Endothelial cell (in vitro differentiated cells): ENCODE measurements at regions not wholly inside any gene's neighbourhood (a gene's known extent, or its start where the extent isn't known, plus 50 kb on each side); places are given as distances from the start of the nearest gene placed in this dataset.

ENCODE experiments used
- DNase-seq: peaks from one replicate; pipeline ENCODE4 v3.0.0; 2021; ENCODE audit warnings: low spot score
- H3K27ac Mint-ChIP-seq: one replicate; pipeline ENCODE4 v1.8.0; 2021; ENCODE audit warnings: mixed read lengths, inconsistent platforms; ENCODE audit not compliant: unreplicated experiment
- H3K27me3 Mint-ChIP-seq: one replicate; pipeline ENCODE4 v1.8.0; 2021; ENCODE audit warnings: mild to moderate bottlenecking, moderate library complexity, mixed read lengths, inconsistent platforms; ENCODE audit not compliant: unreplicated experiment
- H3K36me3 Mint-ChIP-seq: one replicate; pipeline ENCODE4 v1.8.0; 2021; ENCODE audit warnings: mild to moderate bottlenecking, low read depth, mixed read lengths, inconsistent platforms; ENCODE audit not compliant: unreplicated experiment
- H3K4me1 Mint-ChIP-seq: one replicate; pipeline ENCODE4 v1.8.0; 2021; ENCODE audit warnings: mild to moderate bottlenecking, mixed read lengths, inconsistent platforms; ENCODE audit not compliant: unreplicated experiment
- H3K4me3 Mint-ChIP-seq: one replicate; pipeline ENCODE4 v1.8.0; 2021; ENCODE audit warnings: mild to moderate bottlenecking, mixed read lengths, inconsistent platforms; ENCODE audit not compliant: unreplicated experiment
- H3K9me3 Mint-ChIP-seq: one replicate; pipeline ENCODE4 v1.8.0; 2021; ENCODE audit warnings: mixed read lengths, inconsistent platforms; ENCODE audit not compliant: unreplicated experiment
- CTCF ChIP-seq: fragments of 200-600 bp; sonication (generic); IDR thresholded peaks from one replicate; pipeline ENCODE4 v1.5.0; 2021; ENCODE audit warnings: antibody characterized with exemption; ENCODE audit not compliant: unreplicated experiment

- peaks cover 1% of the 10 kb centered on the region for H3K27me3 Mint-ChIP-seq
- no peaks in the 10 kb centered on the region for H3K9me3 Mint-ChIP-seq
- H3K4me3 Mint-ChIP-seq: no peak overlapping the region
- no peak overlapping the region for H3K27ac Mint-ChIP-seq
- no peaks in the 10 kb centered on the region for H3K4me1 Mint-ChIP-seq
- no peak for DNase-seq
- TF ChIP-seq CTCF: no peak
- H3K36me3 Mint-ChIP-seq: no peaks in the 10 kb centered on the region
Observed at GRCh38 chr7:13581097-13581496, 408.4 kb downstream of the ETV1 start.

- Mint-ChIP-seq H3K4me1 (no peaks in the 10 kb centered on the region), H3K27me3 (peaks cover 4% of the 10 kb centered on the region), H3K27ac (no peak overlapping the region), H3K4me3 (no peak overlapping the region), H3K36me3 (peaks cover 4% of the 10 kb centered on the region), H3K9me3 (no peaks in the 10 kb centered on the region)
- DNase-seq: no peak
- no peak for TF ChIP-seq CTCF
Observed at GRCh38 chr7:13593854-13594253, 395.6 kb downstream of the ETV1 start.

GRCh38 chr7:13602036-13602435, 387.4 kb downstream of the ETV1 start:
- no peak for DNase-seq
- Mint-ChIP-seq H3K9me3 (peaks cover 6% of the 10 kb centered on the region), H3K27ac (no peak overlapping the region), H3K4me1 (no peaks in the 10 kb centered on the region), H3K4me3 (no peak overlapping the region), H3K27me3 (no peaks in the 10 kb centered on the region), H3K36me3 (no peaks in the 10 kb centered on the region)
- TF ChIP-seq CTCF: no peak

GRCh38 chr7:13603016-13603415, 386.4 kb downstream of the ETV1 start:
- Mint-ChIP-seq H3K27ac (no peak overlapping the region), H3K36me3 (no peaks in the 10 kb centered on the region), H3K27me3 (no peaks in the 10 kb centered on the region), H3K4me1 (no peaks in the 10 kb centered on the region), H3K9me3 (peaks cover 7% of the 10 kb centered on the region), H3K4me3 (no peak overlapping the region)
- no peak for TF ChIP-seq CTCF
- no peak for DNase-seq

- no peak overlapping the region for H3K27ac Mint-ChIP-seq
- TF ChIP-seq CTCF: no peak
- H3K36me3 Mint-ChIP-seq: no peaks in the 10 kb centered on the region
- DNase-seq: no peak
- peaks cover 7% of the 10 kb centered on the region for H3K9me3 Mint-ChIP-seq
- no peaks in the 10 kb centered on the region for H3K4me1 Mint-ChIP-seq
- H3K27me3 Mint-ChIP-seq: no peaks in the 10 kb centered on the region
- no peak overlapping the region for H3K4me3 Mint-ChIP-seq
Observed at GRCh38 chr7:13603661-13604060, 385.8 kb downstream of the ETV1 start.
